PC-3 (cell line): ENCODE measurements at regions not wholly inside any gene's neighbourhood (a gene's known extent, or its start where the extent isn't known, plus 50 kb on each side); places are given as distances from the start of the nearest gene placed in this dataset.

Experiments used
- ATAC-seq: fragments of 200-7000 bp; cut with Tn5 transposase; 2 replicates; pipeline ENCODE4 v1.9.1; 2020; ENCODE audit warnings: mild to moderate bottlenecking, moderate library complexity
- BruUV-seq: library from RNA; stranded (reverse); fragments of 400-500 nt; replicated peaks from 2 replicates; lab custom pipeline; 2021; lab: Mats Ljungman, UMichigan
- CTCF ChIA-PET: fragments of 300-600 bp; sonication (Branson Sonifier 250); formaldehyde crosslinking; loops from one replicate; lab custom pipeline; 2022; ENCODE audit warnings: antibody characterized with exemption; lab: Charles Lee
- POLR2A ChIA-PET: fragments of 300-600 bp; sonication (Branson Sonifier 250); formaldehyde crosslinking; loops from one replicate; lab custom pipeline; 2022; ENCODE audit warnings: antibody characterized with exemption; ENCODE audit not compliant: unreplicated experiment; lab: Charles Lee
- DNase-seq: peaks from one replicate; pipeline ENCODE4 v3.0.0-alpha.2; 2015
- H2AFZ ChIP-seq: fragments of 300-600 bp; sonication (generic); 2 replicates; pipeline ENCODE4 v1.6.0; 2016; ENCODE audit warnings: antibody characterized with exemption, low read length
- H3F3A ChIP-seq: fragments of 300-600 bp; sonication (generic); one replicate; pipeline ENCODE4 v1.6.0; 2017; ENCODE audit warnings: antibody characterized with exemption, low read length, control low read depth, mild to moderate bottlenecking; ENCODE audit not compliant: unreplicated experiment
- H3K27ac ChIP-seq: fragments of 300-600 bp; sonication (generic); 2 replicates; pipeline ENCODE4 v1.5.1; 2016; ENCODE audit warnings: mild to moderate bottlenecking, low read length
- H3K27me3 ChIP-seq: fragments of 300-600 bp; sonication (generic); 2 replicates; pipeline ENCODE4 v1.6.1; 2016; ENCODE audit warnings: low read length, mixed read lengths
- H3K36me3 ChIP-seq: fragments of 300-600 bp; sonication (generic); 2 replicates; pipeline ENCODE4 v1.6.1; 2016; ENCODE audit warnings: low read depth, mixed run types, low read length, mixed read lengths
- H3K4me1 ChIP-seq: fragments of 300-600 bp; sonication (generic); 2 replicates; pipeline ENCODE4 v1.5.1; 2016; ENCODE audit warnings: low read length; ENCODE audit not compliant: insufficient read depth
- H3K4me2 ChIP-seq: fragments of 300-600 bp; sonication (generic); 2 replicates; pipeline ENCODE4 v1.6.0; 2016; ENCODE audit warnings: low read length
- H3K4me3 ChIP-seq: fragments of 300-600 bp; sonication (generic); 2 replicates; pipeline ENCODE4 v1.5.1; 2016; ENCODE audit warnings: mild to moderate bottlenecking, low read length, mixed read lengths
- H3K79me2 ChIP-seq: fragments of 300-600 bp; sonication (generic); 2 replicates; pipeline ENCODE4 v1.6.1; 2017; ENCODE audit warnings: low read length, mixed read lengths
- H3K9ac ChIP-seq: fragments of 300-600 bp; sonication (generic); 2 replicates; pipeline ENCODE4 v1.6.0; 2016; ENCODE audit warnings: mild to moderate bottlenecking, low read length
- H3K9me2 ChIP-seq: fragments of 300-600 bp; sonication (generic); replicated peaks from 2 replicates; pipeline ENCODE4 v1.6.1; 2016; ENCODE audit warnings: mixed run types, low read length, mixed read lengths
- H3K9me3 ChIP-seq: fragments of 300-600 bp; sonication (generic); 2 replicates; pipeline ENCODE4 v1.6.1; 2016; ENCODE audit warnings: low read length, mixed read lengths
- H4K20me1 ChIP-seq: fragments of 300-600 bp; sonication (generic); 2 replicates; pipeline ENCODE4 v1.6.1; 2016; ENCODE audit warnings: low read length, mixed read lengths
- CTCF ChIP-seq: fragments of 300-600 bp; sonication (generic); conservative IDR thresholded peaks from 2 replicates; pipeline ENCODE4 v1.5.1; 2017; ENCODE audit warnings: antibody characterized with exemption, low read depth, mild to moderate bottlenecking, low read length
- EZH2 ChIP-seq: fragments of 300-600 bp; sonication (generic); IDR thresholded peaks from one replicate; pipeline ENCODE4 v1.6.1; 2017; ENCODE audit warnings: antibody characterized with exemption, mild to moderate bottlenecking, low read length; ENCODE audit not compliant: unreplicated experiment
- EZH2phosphoT487 ChIP-seq: fragments of 300-600 bp; sonication (generic); IDR thresholded peaks from 2 replicates; pipeline ENCODE4 v1.6.1; 2018; ENCODE audit warnings: mild to moderate bottlenecking, antibody characterized with exemption, low read length, borderline replicate concordance
- intact Hi-C: fragments of 100-400 bp; cut with micrococcal nuclease; formaldehyde crosslinking; loops from 2 replicates; pipeline ENCODE4 v1.9.0; 2023

GRCh38 chr13:65401315-65401714 lies 1828.8 kb downstream of the PCDH9 start:
- BruUV-seq: no TSS peak
- no peak overlapping the region for H2AFZ ChIP-seq
- H3K36me3 ChIP-seq: no peaks in the 10 kb centered on the region
- no peaks in the 10 kb centered on the region for H3K4me1 ChIP-seq
- no peaks in the 10 kb centered on the region for H3K27me3 ChIP-seq
- intact Hi-C loops: no loop called here
- POLR2A ChIA-PET: no interaction called here
- H3K9me2 ChIP-seq: no peaks in the 10 kb centered on the region
- no peak overlapping the region for H3K4me2 ChIP-seq
- TF ChIP-seq EZH2phosphoT487: no peak
- TF ChIP-seq CTCF: no peak
- TF ChIP-seq EZH2: no peak
- ATAC-seq (no peak), DNase-seq (no peak)
- CTCF ChIA-PET: no interaction called here
- H3K9ac ChIP-seq: no peak overlapping the region
- H3K79me2 ChIP-seq: no peaks in the 10 kb centered on the region
- no peaks in the 10 kb centered on the region for H3K9me3 ChIP-seq
- H3K27ac ChIP-seq: no peak overlapping the region
- H3F3A ChIP-seq: no peaks in the 10 kb centered on the region
- H3K4me3 ChIP-seq: no peak overlapping the region
- no peaks in the 10 kb centered on the region for H4K20me1 ChIP-seq

GRCh38 chr13:65400702-65401101 lies 1829.4 kb downstream of the PCDH9 start:
- Histone ChIP-seq H3K36me3 (no peaks in the 10 kb centered on the region), H3K27ac (no peak overlapping the region), H3K79me2 (no peaks in the 10 kb centered on the region), H3K4me3 (no peak overlapping the region), H3K9me2 (no peaks in the 10 kb centered on the region), H3F3A (no peaks in the 10 kb centered on the region), H3K9ac (no peak overlapping the region), H3K9me3 (no peaks in the 10 kb centered on the region), H3K4me1 (no peaks in the 10 kb centered on the region), H3K4me2 (no peak overlapping the region), H2AFZ (no peak overlapping the region), H3K27me3 (no peaks in the 10 kb centered on the region), H4K20me1 (no peaks in the 10 kb centered on the region)
- ATAC-seq (no peak; the same call in 1 of the 2 replicates), DNase-seq (no peak)
- TF ChIP-seq CTCF (no peak), EZH2phosphoT487 (no peak), EZH2 (no peak)
- ChIA-PET POLR2A (no interaction called here), CTCF (interaction anchor here (0.6 kb wide), 1 partner anchor 1092 kb away, joined by 3 read pairs; no protein-coding TSS in a partner anchor)
- no TSS peak for BruUV-seq
- intact Hi-C loops: no loop called here

DNA sequence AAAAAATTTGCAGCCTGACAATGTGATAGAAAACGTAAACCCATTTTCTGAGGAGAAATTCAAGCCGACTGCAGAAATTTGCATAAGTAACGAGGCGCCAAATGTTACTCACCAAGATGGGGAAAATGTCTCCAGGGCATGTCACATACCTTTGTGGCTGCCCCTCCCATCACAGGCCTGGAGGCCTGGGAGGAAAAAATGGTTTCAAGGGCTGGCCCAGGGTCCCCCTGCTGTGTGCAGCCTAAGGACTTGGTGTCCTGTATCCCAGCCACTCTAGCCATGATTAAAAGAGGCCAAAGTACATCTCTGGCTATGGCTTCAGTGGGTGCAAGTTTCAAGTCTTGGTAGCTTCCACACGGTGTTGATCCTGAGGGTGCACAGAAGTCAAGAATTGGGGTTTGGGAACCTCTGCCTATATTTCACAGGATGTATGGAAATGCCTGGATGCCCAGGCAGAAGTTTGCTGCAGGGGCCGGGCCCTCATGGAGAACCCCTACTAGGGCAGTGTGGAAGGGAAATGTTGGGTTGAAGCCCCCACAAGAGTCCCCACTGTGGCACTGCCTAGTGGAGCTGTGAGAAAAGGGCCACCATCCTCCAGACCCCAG lies 1842.3 kb downstream of the PCDH9 start:
- ATAC-seq (no peak), DNase-seq (no peak)
- Histone ChIP-seq H3K9me3 (no peaks in the 10 kb centered on the region), H3K36me3 (no peaks in the 10 kb centered on the region), H3K9ac (no peak overlapping the region), H3K27ac (no peak overlapping the region), H4K20me1 (no peaks in the 10 kb centered on the region), H3K4me3 (no peak overlapping the region), H3K79me2 (no peaks in the 10 kb centered on the region), H3K4me1 (no peaks in the 10 kb centered on the region), H3K27me3 (no peaks in the 10 kb centered on the region), H2AFZ (no peak overlapping the region), H3K4me2 (no peak overlapping the region), H3K9me2 (no peaks in the 10 kb centered on the region), H3F3A (no peaks in the 10 kb centered on the region)
- BruUV-seq: no TSS peak
- intact Hi-C loops: no loop called here
- POLR2A ChIA-PET: no interaction called here
- CTCF ChIA-PET: no interaction called here
- TF ChIP-seq CTCF: no peak
- TF ChIP-seq EZH2phosphoT487: no peak
- TF ChIP-seq EZH2: no peak
